GM19455 (cell line): ENCODE measurements at regions not wholly inside any gene's neighbourhood (a gene's known extent, or its start where the extent isn't known, plus 50 kb on each side); places are given as distances from the start of the nearest gene placed in this dataset.
"Not testable (repeated sequence)": the region's sequence is repeated elsewhere in the genome, so short reads cannot be mapped to it uniquely, and the experiment has no call there.

Experiments used
- ATAC-seq: cut with Tn5 transposase; IDR thresholded peaks from one replicate; pipeline ENCODE4 v1.9.1; 2021; ENCODE audit not compliant: unreplicated experiment

DNA sequence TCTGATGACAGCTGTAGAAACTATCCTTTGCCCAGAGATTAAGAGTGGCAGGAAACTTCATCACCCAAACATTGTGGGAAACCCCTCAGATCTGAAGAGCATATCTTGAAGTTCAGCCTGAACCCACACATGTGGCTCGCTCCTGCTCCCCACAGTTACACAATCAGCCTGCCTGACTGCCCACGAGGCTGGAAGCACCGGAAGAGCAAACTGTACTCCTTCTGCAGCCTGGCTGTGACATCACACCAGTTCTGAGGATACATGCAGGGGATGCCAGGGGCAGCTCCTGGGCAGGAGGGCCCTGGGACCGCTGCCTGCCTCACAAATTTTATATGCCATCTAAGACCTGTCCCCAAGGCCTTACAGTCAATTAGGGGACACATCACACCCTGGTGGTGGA, 444.4 kb downstream of the BUD13 start:
- no peak for ATAC-seq

- no peak for ATAC-seq
Observed at GRCh38 chr11:116326146-116326545, 446.6 kb downstream of the BUD13 start.

- no peak for ATAC-seq
Observed at GRCh38 chr11:116325247-116325646, 447.5 kb downstream of the BUD13 start.

GRCh38 chr11:116324077-116324476, 448.7 kb downstream of the BUD13 start:
- ATAC-seq = not testable (repeated sequence)

- no peak for ATAC-seq
Observed at GRCh38 chr11:116317212-116317611, 455.6 kb downstream of the BUD13 start.

DNA sequence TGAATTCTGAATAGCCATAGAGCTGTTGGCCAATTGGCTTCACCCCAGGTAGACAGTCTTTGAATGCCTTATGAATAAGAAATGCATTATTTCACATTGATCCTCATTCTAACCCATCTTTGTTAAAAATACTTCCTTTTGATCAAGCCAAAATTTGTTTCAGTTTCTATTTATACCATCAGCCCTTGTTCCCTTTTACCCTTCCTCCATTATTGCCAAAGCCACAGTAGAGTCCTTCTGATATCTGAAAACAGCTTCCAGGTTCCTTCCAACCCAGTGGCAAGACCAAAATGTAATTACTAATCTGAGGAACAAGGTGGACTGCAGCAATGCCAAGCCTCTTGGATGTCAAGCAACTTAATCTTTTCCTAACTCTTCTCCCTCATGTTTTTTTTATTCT, 458.8 kb downstream of the BUD13 start:
- ATAC-seq = no peak

- no peak for ATAC-seq
Observed at GRCh38 chr11:116312570-116313391, 460.0 kb downstream of the BUD13 start.

GRCh38 chr11:116311206-116311605, 461.6 kb downstream of the BUD13 start:
- no peak for ATAC-seq

- no peak for ATAC-seq
Observed at GRCh38 chr11:116310698-116311097, 462.1 kb downstream of the BUD13 start.

GRCh38 chr11:116310226-116310625, 462.6 kb downstream of the BUD13 start:
- ATAC-seq = no peak

- ATAC-seq = no peak
Observed at GRCh38 chr11:116309446-116309845, 463.3 kb downstream of the BUD13 start.

GRCh38 chr11:116302756-116303155, 470.0 kb downstream of the BUD13 start:
- no peak for ATAC-seq

DNA sequence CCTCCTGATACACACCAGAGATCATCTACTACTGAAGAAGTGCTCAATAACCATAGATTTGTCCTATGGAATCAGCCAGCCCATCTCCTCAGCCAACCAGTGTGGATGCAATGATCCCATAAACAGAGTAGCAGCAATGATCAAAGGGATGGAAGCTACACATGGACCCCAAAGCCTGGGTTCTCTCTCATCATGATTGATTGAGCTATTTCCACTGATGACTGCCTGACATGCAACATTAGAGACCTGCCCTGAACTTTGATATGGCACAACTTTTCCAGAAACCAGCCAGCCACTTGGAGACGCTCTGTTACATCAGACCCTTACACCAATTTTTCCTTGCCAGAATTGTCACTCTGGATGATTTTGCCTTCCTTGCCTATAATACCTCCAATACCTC, 471.6 kb downstream of the BUD13 start:
- no peak for ATAC-seq

- no peak for ATAC-seq
Observed at GRCh38 chr11:116300232-116300631, 472.6 kb downstream of the BUD13 start.

DNA sequence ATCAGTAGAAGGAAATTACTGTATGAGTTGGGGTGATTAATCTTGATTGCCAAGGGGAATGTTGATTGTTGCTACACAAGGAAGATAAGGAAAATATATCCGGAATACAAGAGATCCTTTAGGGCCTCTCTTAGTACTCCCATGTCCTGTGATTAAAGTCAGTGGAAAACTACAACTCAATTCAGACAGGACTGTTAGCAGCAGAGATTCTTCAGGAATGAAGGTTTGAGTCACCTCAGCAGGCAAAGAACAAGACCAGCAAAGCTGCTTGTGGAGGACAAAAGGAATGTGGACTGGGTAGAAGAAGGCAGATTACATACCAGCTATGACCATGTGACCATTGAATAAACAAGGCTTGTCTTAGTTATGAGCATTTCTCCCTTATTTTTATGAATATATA, 478.2 kb downstream of the BUD13 start:
- ATAC-seq = no peak

DNA sequence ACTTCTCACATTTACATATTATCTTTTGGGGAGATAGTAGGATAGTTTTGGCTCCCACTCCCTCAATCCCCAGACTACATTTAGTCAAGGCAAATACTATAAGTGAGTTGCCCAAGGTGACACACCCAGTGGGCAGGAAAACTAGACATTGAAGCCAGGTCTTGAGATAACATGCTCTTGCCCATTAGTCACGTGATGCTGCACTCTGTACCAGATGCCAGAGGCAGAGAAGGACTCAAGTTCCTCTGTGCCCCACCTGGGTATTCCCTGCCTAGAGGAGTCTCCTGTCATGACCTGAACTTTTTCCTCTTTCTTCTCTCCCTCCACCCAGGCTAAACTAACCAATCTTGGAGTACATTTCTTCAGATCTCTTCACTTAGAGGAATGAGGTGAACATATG, 484.9 kb downstream of the BUD13 start:
- ATAC-seq = no peak

DNA sequence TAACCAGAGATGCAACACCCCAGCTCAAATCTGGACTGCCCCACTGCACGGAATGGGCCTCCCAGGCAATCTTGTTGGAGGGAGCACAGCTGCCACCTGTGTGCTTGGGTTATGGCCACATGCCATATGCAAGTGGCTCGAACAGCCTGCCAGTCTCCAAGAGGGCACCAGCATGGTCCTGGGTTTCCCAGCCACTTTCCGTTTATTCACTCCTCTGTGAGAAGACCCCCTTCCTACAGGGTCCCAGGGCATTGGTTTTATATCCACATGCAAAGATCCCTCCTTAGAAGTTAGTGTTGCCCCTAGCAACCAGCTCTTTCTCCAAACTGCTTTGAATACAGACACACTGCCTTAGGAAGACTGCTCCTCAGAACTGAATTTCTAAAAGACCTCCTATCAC, 487.8 kb downstream of the BUD13 start:
- ATAC-seq = no peak

- no peak for ATAC-seq
Observed at GRCh38 chr11:116283300-116283699, 489.5 kb downstream of the BUD13 start.

GRCh38 chr11:116282481-116282880, 490.3 kb downstream of the BUD13 start:
- ATAC-seq = no peak

GRCh38 chr11:116281173-116282160, 491.3 kb downstream of the BUD13 start:
- no peak for ATAC-seq

- ATAC-seq = no peak
Observed at GRCh38 chr11:116279511-116279910, 493.3 kb downstream of the BUD13 start.

- ATAC-seq = no peak
Observed at GRCh38 chr11:116278076-116278475, 494.7 kb downstream of the BUD13 start.
